ENCODE measurements at regions not wholly inside any gene's neighbourhood (a gene's known extent, or its start where the extent isn't known, plus 50 kb on each side); places are given as distances from the start of the nearest gene placed in this dataset.

DNA sequence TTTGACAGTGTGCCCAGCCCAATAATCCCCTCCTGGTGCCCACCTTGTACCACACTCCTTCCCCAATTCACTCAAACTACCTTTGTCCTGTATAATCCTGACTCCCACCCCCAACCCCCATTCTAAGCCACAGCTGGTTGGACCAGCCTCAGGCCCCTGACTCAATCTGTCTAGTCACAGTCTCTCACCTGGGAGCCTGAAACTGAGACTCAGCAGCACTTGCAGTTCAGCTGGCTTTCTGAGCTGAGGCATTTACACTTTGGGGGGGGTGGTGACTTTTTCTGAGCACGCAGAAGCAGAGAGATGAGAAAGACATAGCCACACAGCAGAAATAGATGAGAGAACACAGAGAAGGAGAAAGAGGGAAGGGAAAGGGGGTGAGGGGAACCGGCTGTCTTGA is 247.3 kb downstream of the MAN2A1 start:
- TF ChIP-seq, protein P1, sequence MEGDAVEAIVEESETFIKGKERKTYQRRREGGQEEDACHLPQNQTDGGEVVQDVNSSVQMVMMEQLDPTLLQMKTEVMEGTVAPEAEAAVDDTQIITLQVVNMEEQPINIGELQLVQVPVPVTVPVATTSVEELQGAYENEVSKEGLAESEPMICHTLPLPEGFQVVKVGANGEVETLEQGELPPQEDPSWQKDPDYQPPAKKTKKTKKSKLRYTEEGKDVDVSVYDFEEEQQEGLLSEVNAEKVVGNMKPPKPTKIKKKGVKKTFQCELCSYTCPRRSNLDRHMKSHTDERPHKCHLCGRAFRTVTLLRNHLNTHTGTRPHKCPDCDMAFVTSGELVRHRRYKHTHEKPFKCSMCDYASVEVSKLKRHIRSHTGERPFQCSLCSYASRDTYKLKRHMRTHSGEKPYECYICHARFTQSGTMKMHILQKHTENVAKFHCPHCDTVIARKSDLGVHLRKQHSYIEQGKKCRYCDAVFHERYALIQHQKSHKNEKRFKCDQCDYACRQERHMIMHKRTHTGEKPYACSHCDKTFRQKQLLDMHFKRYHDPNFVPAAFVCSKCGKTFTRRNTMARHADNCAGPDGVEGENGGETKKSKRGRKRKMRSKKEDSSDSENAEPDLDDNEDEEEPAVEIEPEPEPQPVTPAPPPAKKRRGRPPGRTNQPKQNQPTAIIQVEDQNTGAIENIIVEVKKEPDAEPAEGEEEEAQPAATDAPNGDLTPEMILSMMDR (IDR thresholded peaks at IDR 0.05) = no peak
- no peak for TF ChIP-seq POLR2A (IDR thresholded peaks at IDR 0.05)
